ENCODE measurements at regions not wholly inside any gene's neighbourhood (a gene's known extent, or its start where the extent isn't known, plus 50 kb on each side); places are given as distances from the start of the nearest gene placed in this dataset.

DNA sequence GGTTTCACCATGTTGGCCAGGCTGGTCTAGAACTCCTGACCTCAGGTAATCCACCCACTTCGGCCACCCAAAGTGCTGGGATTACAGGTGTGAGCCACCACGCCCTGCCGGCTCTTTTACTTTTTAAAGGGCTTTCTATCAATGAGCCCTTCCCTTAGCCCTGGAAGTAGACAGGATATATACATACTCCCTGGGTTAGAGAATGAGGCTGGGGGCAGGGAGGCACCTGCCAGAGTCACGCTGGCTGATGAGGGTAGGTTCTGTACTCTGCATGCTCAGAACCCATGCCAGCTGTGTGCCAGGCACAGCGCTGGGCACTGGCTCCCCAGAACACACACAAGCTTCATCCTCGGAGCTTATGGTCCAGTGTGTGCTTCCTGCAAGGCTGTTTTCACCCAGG lies 113.6 kb upstream of the IPO9 start:
- no peak overlapping the region for H3K4me3 Mint-ChIP-seq

GRCh38 chr1:201715801-201716741 lies 112.9 kb upstream of the IPO9 start:
- peaks cover 82% of the 10 kb centered on the region for H3K4me1 Mint-ChIP-seq
- DNase-seq, result no peak

More for the DNA sequence above, 113.6 kb upstream of the IPO9 start:
- no peak for DNase-seq
- no peaks in the 10 kb centered on the region for H3K9me3 Mint-ChIP-seq
- peaks cover 20% of the 10 kb centered on the region for H3K27me3 Mint-ChIP-seq (ENCODE audit: low read depth, poor library complexity)
- peaks cover 7% of the 10 kb centered on the region for H3K36me3 Mint-ChIP-seq (ENCODE audit: low read depth)
- peaks cover 75% of the 10 kb centered on the region for H3K4me1 Mint-ChIP-seq
- TF ChIP-seq CTCF (IDR thresholded peaks at IDR 0.05), result no peak
- H3K27ac Mint-ChIP-seq, result peak overlapping the region; percentile 93

GRCh38 chr1:201716742-201717135 lies 112.2 kb upstream of the IPO9 start:
- no peak for DNase-seq
- no peak overlapping the region for H3K27ac Mint-ChIP-seq
- no peak for TF ChIP-seq CTCF (IDR thresholded peaks at IDR 0.05)
- peaks cover 83% of the 10 kb centered on the region for H3K4me1 Mint-ChIP-seq
- no peaks in the 10 kb centered on the region for H3K9me3 Mint-ChIP-seq
- H3K27me3 Mint-ChIP-seq (ENCODE audit: low read depth, poor library complexity), result peaks cover 20% of the 10 kb centered on the region
- no peak overlapping the region for H3K4me3 Mint-ChIP-seq
- H3K36me3 Mint-ChIP-seq (ENCODE audit: low read depth), result peaks cover 7% of the 10 kb centered on the region

More at GRCh38 chr1:201715801-201716741, 112.9 kb upstream of the IPO9 start:
- TF ChIP-seq CTCF (IDR thresholded peaks at IDR 0.05), result no peak
- Mint-ChIP-seq H3K27ac (peak overlapping the region; percentile 93), H3K4me3 (no peak overlapping the region), H3K27me3 (ENCODE audit: low read depth, poor library complexity) (peaks cover 20% of the 10 kb centered on the region), H3K9me3 (no peaks in the 10 kb centered on the region), H3K36me3 (ENCODE audit: low read depth) (peaks cover 7% of the 10 kb centered on the region)

DNA sequence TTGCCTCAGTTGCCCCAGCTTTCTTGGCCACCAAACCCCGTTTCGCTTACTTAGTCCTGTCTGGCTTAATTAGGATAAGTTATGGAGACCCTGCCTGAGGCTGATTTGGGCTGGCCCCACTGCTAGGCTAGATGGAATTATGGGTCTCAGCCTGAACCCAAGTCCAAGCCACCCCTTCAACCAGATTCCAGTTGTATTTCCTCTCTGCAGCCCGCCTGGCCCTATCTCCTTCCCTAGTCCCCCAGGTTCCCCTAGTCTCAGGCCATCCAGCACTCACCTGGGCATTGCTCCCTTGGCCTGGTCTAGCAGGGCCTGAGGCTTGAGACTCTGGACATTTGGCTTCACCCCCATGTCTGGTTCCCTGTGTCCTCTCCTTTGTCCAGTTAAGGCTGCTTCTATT lies 111.7 kb upstream of the IPO9 start:
- Mint-ChIP-seq H3K4me3 (no peak overlapping the region), H3K27ac (no peak overlapping the region), H3K9me3 (no peaks in the 10 kb centered on the region), H3K36me3 (ENCODE audit: low read depth) (peaks cover 7% of the 10 kb centered on the region), H3K27me3 (ENCODE audit: low read depth, poor library complexity) (peaks cover 17% of the 10 kb centered on the region), H3K4me1 (peaks cover 83% of the 10 kb centered on the region)
- no peak for TF ChIP-seq CTCF (IDR thresholded peaks at IDR 0.05)
- no peak for DNase-seq

GRCh38 chr1:201718346-201719202 lies 110.4 kb upstream of the IPO9 start:
- no peak for DNase-seq
- Mint-ChIP-seq H3K4me1 (peaks cover 76% of the 10 kb centered on the region), H3K36me3 (ENCODE audit: low read depth) (peaks cover 7% of the 10 kb centered on the region), H3K27ac (no peak overlapping the region), H3K27me3 (ENCODE audit: low read depth, poor library complexity) (peaks cover 17% of the 10 kb centered on the region), H3K9me3 (no peaks in the 10 kb centered on the region), H3K4me3 (no peak overlapping the region)
- TF ChIP-seq CTCF (IDR thresholded peaks at IDR 0.05), result no peak

All from nephron progenitor cell (in vitro differentiated cells).